Naive thymus-derived CD4-positive, alpha-beta T cell (primary cell): ENCODE measurements at regions not wholly inside any gene's neighbourhood (a gene's known extent, or its start where the extent isn't known, plus 50 kb on each side); places are given as distances from the start of the nearest gene placed in this dataset.

Experiments used
- ATAC-seq: fragments of 150-1000 bp; cut with Tn5 transposase; 2 replicates; pipeline ENCODE4 v1.10.0; 2021; ENCODE audit warnings: mild to moderate bottlenecking, moderate library complexity
- CTCF ChIA-PET: fragments of 350-600 bp; sonication (Branson Sonifier 250); formaldehyde crosslinking; loops from one replicate; lab custom pipeline; 2021; ENCODE audit warnings: antibody characterized with exemption; lab: Charles Lee
- POLR2A ChIA-PET: fragments of 350-600 bp; sonication (Branson Sonifier 250); formaldehyde crosslinking; loops from one replicate; lab custom pipeline; 2021; ENCODE audit warnings: antibody characterized with exemption, inconsistent platforms; lab: Charles Lee
- DNase-seq, 9 donors: peaks; one replicate each; pipeline versions ENCODE4 v3.0.0 to v3.0.0-alpha.2; 2020 to 2022; ENCODE audit warnings: mixed read lengths in 1 of 9
- H3K27ac ChIP-seq: one replicate; pipeline ENCODE4 v1.7.0; 2013; ENCODE audit warnings: mild to moderate bottlenecking, low read depth, low read length, moderate library complexity
- H3K27me3 ChIP-seq, 2 donors: one replicate each; pipeline ENCODE4 v1.7.0; 2013; ENCODE audit warnings: low read length in 2 of 2, mild to moderate bottlenecking in 2 of 2, moderate library complexity in 2 of 2; ENCODE audit not compliant: control insufficient read depth in 2 of 2, insufficient read depth in 2 of 2
- H3K36me3 ChIP-seq, 3 experiments: 1 replicate in 2 of 3; 2 replicates in 1 of 3; pipeline ENCODE4 v1.7.0; 2013; ENCODE audit warnings: low read length in 3 of 3, mild to moderate bottlenecking in 3 of 3, moderate library complexity in 1 of 3; ENCODE audit not compliant: insufficient read depth in 3 of 3, control insufficient read depth in 2 of 3
- H3K4me1 ChIP-seq, 2 donors: one replicate each; pipeline ENCODE4 v1.7.0; 2013; ENCODE audit warnings: low read length in 2 of 2, mild to moderate bottlenecking in 2 of 2, moderate library complexity in 1 of 2; ENCODE audit not compliant: control insufficient read depth in 2 of 2, insufficient read depth in 2 of 2
- H3K4me3 ChIP-seq: 2 replicates; pipeline ENCODE4 v1.7.0; 2013; ENCODE audit warnings: mild to moderate bottlenecking, low read length
- H3K9me3 ChIP-seq, 3 experiments: 1 replicate in 2 of 3; 2 replicates in 1 of 3; pipeline ENCODE4 v1.7.0; 2013; ENCODE audit warnings: low read length in 3 of 3; ENCODE audit not compliant: control insufficient read depth in 2 of 3
- H3K27ac Mint-ChIP-seq, 9 donors: one replicate each; pipeline ENCODE4 v1.8.0; 2020 to 2022; ENCODE audit warnings: mixed read lengths in 9 of 9, mild to moderate bottlenecking in 8 of 9, moderate library complexity in 5 of 9, inconsistent platforms in 2 of 9
- H3K27me3 Mint-ChIP-seq, 5 donors: one replicate each; pipeline ENCODE4 v1.8.0; 2021 to 2022; ENCODE audit warnings: mixed read lengths in 5 of 5, mild to moderate bottlenecking in 1 of 5
- H3K36me3 Mint-ChIP-seq, 5 donors: one replicate each; pipeline ENCODE4 v1.8.0; 2020 to 2022; ENCODE audit warnings: mixed read lengths in 5 of 5, mild to moderate bottlenecking in 3 of 5, inconsistent platforms in 1 of 5
- H3K4me1 Mint-ChIP-seq, 7 donors: one replicate each; pipeline ENCODE4 v1.8.0; 2020 to 2022; ENCODE audit warnings: mixed read lengths in 7 of 7, mild to moderate bottlenecking in 3 of 7, inconsistent platforms in 1 of 7
- H3K4me3 Mint-ChIP-seq, 10 donors: one replicate each; pipeline ENCODE4 v1.8.0; 2020 to 2022; ENCODE audit warnings: mild to moderate bottlenecking in 10 of 10, mixed read lengths in 10 of 10, moderate library complexity in 6 of 10, inconsistent platforms in 2 of 10
- H3K9me3 Mint-ChIP-seq, 11 donors: one replicate each; pipeline ENCODE4 v1.8.0; 2020 to 2022; ENCODE audit warnings: mixed read lengths in 11 of 11, mild to moderate bottlenecking in 4 of 11, inconsistent platforms in 1 of 11, moderate library complexity in 1 of 11
- intact Hi-C, 2 donors: fragments of 100-400 bp; cut with micrococcal nuclease; formaldehyde crosslinking; loops; one replicate each; pipeline ENCODE4 v1.15.1; 2023

DNA sequence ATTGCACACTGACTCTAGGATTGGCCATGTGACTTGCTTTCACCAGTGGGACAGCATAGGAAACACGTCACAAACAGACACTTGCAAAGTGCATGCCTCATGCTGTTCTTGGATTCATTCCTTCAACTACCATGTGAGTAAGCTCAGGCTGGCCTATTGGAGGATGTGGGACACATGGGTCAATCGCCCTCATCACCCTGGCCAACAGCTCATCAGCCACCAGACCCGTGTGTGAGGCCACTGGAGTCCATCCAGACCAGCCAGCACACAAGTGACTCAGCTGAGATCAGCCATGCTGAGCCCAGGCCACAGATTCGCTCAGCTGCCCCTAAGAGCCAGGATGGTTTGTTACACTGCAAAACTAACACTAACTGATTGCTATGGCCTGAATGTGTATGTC lies 216.1 kb upstream of the GRIK3 start:
- ATAC-seq (no peak), DNase-seq (no peak)
- ChIA-PET CTCF (no interaction called here), POLR2A (no interaction called here)
- intact Hi-C loops = no loop called here
- Histone ChIP-seq H3K4me3 (no peak overlapping the region), H3K4me1 (no peaks in the 10 kb centered on the region), H3K36me3 (no peaks in the 10 kb centered on the region), H3K27ac (no peak overlapping the region), H3K27me3 (no peaks in the 10 kb centered on the region), H3K9me3 (no peaks in the 10 kb centered on the region)
- H3K27me3 Mint-ChIP-seq = peaks cover 11 to 64% (median 34%) of the 10 kb centered on the region in 5 donors
- H3K4me1 Mint-ChIP-seq = no peaks in the 10 kb centered on the region
- H3K4me3 Mint-ChIP-seq = no peak overlapping the region
- peaks cover 0 to 9% (median 0%) of the 10 kb centered on the region in 11 donors for H3K9me3 Mint-ChIP-seq
- no peaks in the 10 kb centered on the region for H3K36me3 Mint-ChIP-seq
- H3K27ac Mint-ChIP-seq = no peak overlapping the region

DNA sequence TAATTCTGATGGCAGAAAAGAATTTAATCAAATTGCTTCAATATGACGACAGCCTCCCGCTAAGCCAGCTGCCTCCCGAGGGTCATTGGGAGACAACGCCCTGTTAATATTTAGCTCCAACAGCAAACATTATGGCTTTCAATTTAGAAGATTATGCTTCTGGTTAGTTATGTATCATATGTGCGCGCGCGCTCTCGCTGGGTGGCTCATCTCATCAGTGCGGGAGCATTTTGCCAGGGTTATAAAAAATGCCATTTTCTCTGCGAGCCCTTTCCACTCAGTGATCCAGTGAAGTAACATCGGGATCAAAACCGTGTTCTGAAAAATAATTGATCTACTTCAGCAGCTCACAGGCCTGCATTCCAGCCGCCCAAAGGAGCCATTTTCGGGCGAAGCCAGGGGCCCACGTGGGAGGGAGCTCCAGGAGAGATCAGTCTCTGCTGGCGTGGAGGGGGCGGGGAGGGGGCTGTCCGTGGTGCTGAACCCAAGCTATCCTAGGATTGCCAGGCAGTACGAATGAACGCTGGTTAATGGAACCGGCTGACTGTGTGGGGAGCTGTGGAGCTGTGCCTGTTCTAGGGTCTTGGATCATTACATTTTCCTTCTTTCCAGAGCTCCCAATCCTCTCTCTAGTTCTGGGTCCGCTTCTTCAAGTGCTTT lies 219.1 kb upstream of the ZC3H12A start:
- CTCF ChIA-PET = no interaction called here
- H3K4me3 Mint-ChIP-seq = no peak overlapping the region
- no peaks in the 10 kb centered on the region for H3K27me3 ChIP-seq
- POLR2A ChIA-PET = no interaction called here
- DNase-seq (no peak), ATAC-seq (no peak)
- no peak overlapping the region for H3K4me3 ChIP-seq
- H3K9me3 Mint-ChIP-seq = peaks cover 0 to 6% (median 3%) of the 10 kb centered on the region in 11 donors
- H3K27ac ChIP-seq = no peak overlapping the region
- peaks cover 20 to 75% (median 63%) of the 10 kb centered on the region in 5 donors for H3K27me3 Mint-ChIP-seq
- intact Hi-C loops = no loop called here
- H3K9me3 ChIP-seq = no peaks in the 10 kb centered on the region
- no peaks in the 10 kb centered on the region for H3K4me1 Mint-ChIP-seq
- H3K27ac Mint-ChIP-seq = no peak overlapping the region
- H3K4me1 ChIP-seq = no peaks in the 10 kb centered on the region
- peaks cover 0 to 5% (median 3%) of the 10 kb centered on the region in 5 donors for H3K36me3 Mint-ChIP-seq
- H3K36me3 ChIP-seq = no peaks in the 10 kb centered on the region

- no peak overlapping the region for H3K4me3 ChIP-seq
Observed at GRCh38 chr1:37255868-37256267, 218.5 kb upstream of the ZC3H12A start.

GRCh38 chr1:37257646-37258045 lies 216.7 kb upstream of the ZC3H12A start:
- Mint-ChIP-seq H3K9me3 (peaks cover 0 to 6% (median 2%) of the 10 kb centered on the region in 11 donors), H3K27ac (no peak overlapping the region), H3K4me1 (no peaks in the 10 kb centered on the region), H3K27me3 (peaks cover 21 to 80% (median 66%) of the 10 kb centered on the region in 5 donors), H3K36me3 (peaks cover 0 to 5% (median 3%) of the 10 kb centered on the region in 5 donors), H3K4me3 (no peak overlapping the region)
- H3K9me3 ChIP-seq = no peaks in the 10 kb centered on the region
- DNase-seq = no peak
- ChIA-PET CTCF (no interaction called here), POLR2A (no interaction called here)
- intact Hi-C loops = no loop called here
- no peaks in the 10 kb centered on the region for H3K4me1 ChIP-seq
- H3K27ac ChIP-seq = no peak overlapping the region
- H3K4me3 ChIP-seq = no peak overlapping the region
- no peak for ATAC-seq
- no peaks in the 10 kb centered on the region for H3K27me3 ChIP-seq
- H3K36me3 ChIP-seq = no peaks in the 10 kb centered on the region

More at GRCh38 chr1:37255868-37256267, 218.5 kb upstream of the ZC3H12A start:
- Mint-ChIP-seq H3K4me3 (no peak overlapping the region), H3K27me3 (peaks cover 20 to 77% (median 63%) of the 10 kb centered on the region in 5 donors), H3K27ac (no peak overlapping the region), H3K36me3 (peaks cover 0 to 5% (median 3%) of the 10 kb centered on the region in 5 donors), H3K9me3 (peaks cover 0 to 6% (median 3%) of the 10 kb centered on the region in 11 donors), H3K4me1 (no peaks in the 10 kb centered on the region)
- H3K27ac ChIP-seq = no peak overlapping the region
- ATAC-seq (no peak), DNase-seq (no peak)
- no peaks in the 10 kb centered on the region for H3K9me3 ChIP-seq
- H3K27me3 ChIP-seq = no peaks in the 10 kb centered on the region
- H3K4me1 ChIP-seq = no peaks in the 10 kb centered on the region
- intact Hi-C loops = no loop called here
- ChIA-PET CTCF (no interaction called here), POLR2A (no interaction called here)
- H3K36me3 ChIP-seq = no peaks in the 10 kb centered on the region

GRCh38 chr1:37258068-37258467 lies 216.3 kb upstream of the ZC3H12A start:
- H3K9me3 Mint-ChIP-seq = peaks cover 0 to 6% (median 2%) of the 10 kb centered on the region in 11 donors
- H3K27ac Mint-ChIP-seq = no peak overlapping the region
- intact Hi-C loops = no loop called here
- H3K27ac ChIP-seq = no peak overlapping the region
- DNase-seq = no peak
- no peaks in the 10 kb centered on the region for H3K27me3 ChIP-seq
- no peak for ATAC-seq
- H3K4me1 Mint-ChIP-seq = no peaks in the 10 kb centered on the region
- ChIA-PET CTCF (no interaction called here), POLR2A (no interaction called here)
- peaks cover 0 to 5% (median 3%) of the 10 kb centered on the region in 5 donors for H3K36me3 Mint-ChIP-seq
- no peaks in the 10 kb centered on the region for H3K4me1 ChIP-seq
- no peak overlapping the region for H3K4me3 Mint-ChIP-seq
- no peaks in the 10 kb centered on the region for H3K36me3 ChIP-seq
- H3K9me3 ChIP-seq = no peaks in the 10 kb centered on the region
- peaks cover 21 to 80% (median 64%) of the 10 kb centered on the region in 5 donors for H3K27me3 Mint-ChIP-seq
- no peak overlapping the region for H3K4me3 ChIP-seq

- Mint-ChIP-seq H3K4me1 (no peaks in the 10 kb centered on the region), H3K4me3 (no peak overlapping the region), H3K27me3 (peaks cover 19 to 73% (median 57%) of the 10 kb centered on the region in 5 donors), H3K36me3 (peaks cover 0 to 5% (median 3%) of the 10 kb centered on the region in 5 donors), H3K9me3 (peaks cover 0 to 9% (median 2%) of the 10 kb centered on the region in 11 donors), H3K27ac (no peak overlapping the region)
- DNase-seq = no peak
- intact Hi-C loops = no loop called here
- no peak overlapping the region for H3K27ac ChIP-seq
- H3K27me3 ChIP-seq = no peaks in the 10 kb centered on the region
- no peak overlapping the region for H3K4me3 ChIP-seq
- H3K9me3 ChIP-seq = no peaks in the 10 kb centered on the region
- ChIA-PET CTCF (no interaction called here), POLR2A (no interaction called here)
- no peaks in the 10 kb centered on the region for H3K36me3 ChIP-seq
- no peaks in the 10 kb centered on the region for H3K4me1 ChIP-seq
- ATAC-seq = no peak
Observed at GRCh38 chr1:37259019-37259418, 215.4 kb upstream of the ZC3H12A start.

GRCh38 chr1:37261129-37261528 lies 213.3 kb upstream of the ZC3H12A start:
- no peak overlapping the region for H3K4me3 ChIP-seq
- DNase-seq (no peak), ATAC-seq (no peak)
- ChIA-PET POLR2A (no interaction called here), CTCF (no interaction called here)
- no peaks in the 10 kb centered on the region for H3K4me1 ChIP-seq
- H3K27ac ChIP-seq = no peak overlapping the region
- Mint-ChIP-seq H3K27me3 (peaks cover 5 to 73% (median 46%) of the 10 kb centered on the region in 5 donors), H3K4me1 (no peaks in the 10 kb centered on the region), H3K36me3 (peaks cover 0 to 4% (median 3%) of the 10 kb centered on the region in 5 donors), H3K9me3 (peaks cover 0 to 8% (median 3%) of the 10 kb centered on the region in 11 donors), H3K4me3 (no peak overlapping the region), H3K27ac (no peak overlapping the region)
- no peaks in the 10 kb centered on the region for H3K36me3 ChIP-seq
- H3K27me3 ChIP-seq = no peaks in the 10 kb centered on the region
- no peaks in the 10 kb centered on the region for H3K9me3 ChIP-seq
- intact Hi-C loops = no loop called here
